Endodermal cell (in vitro differentiated cells): ENCODE measurements at regions not wholly inside any gene's neighbourhood (a gene's known extent, or its start where the extent isn't known, plus 50 kb on each side); places are given as distances from the start of the nearest gene placed in this dataset.

Experiments
- DNase-seq: peaks from one replicate; pipeline ENCODE4 v3.0.0-alpha.2; 2017
- H3K27ac ChIP-seq: 2 replicates; pipeline ENCODE4 v1.5.1; 2013; ENCODE audit warnings: mild to moderate bottlenecking, low read depth, low read length, moderate library complexity
- H3K27me3 ChIP-seq: 2 replicates; pipeline ENCODE4 v1.6.1; 2013; ENCODE audit warnings: mild to moderate bottlenecking, low read length, moderate library complexity; ENCODE audit not compliant: insufficient read depth, control insufficient read depth, poor library complexity, severe bottlenecking
- H3K36me3 ChIP-seq: 2 replicates; pipeline ENCODE4 v1.7.0; 2013; ENCODE audit warnings: mild to moderate bottlenecking, low read length, moderate library complexity; ENCODE audit not compliant: control insufficient read depth, insufficient read depth
- H3K4me1 ChIP-seq: one replicate; pipeline ENCODE4 v1.7.0; 2013; ENCODE audit warnings: low read length; ENCODE audit not compliant: control insufficient read depth, insufficient read depth
- H3K4me3 ChIP-seq: 2 replicates; pipeline ENCODE4 v1.5.1; 2013; ENCODE audit warnings: mild to moderate bottlenecking, low read length, moderate library complexity
- H3K9ac ChIP-seq: 2 replicates; pipeline ENCODE4 v1.6.1; 2013; ENCODE audit warnings: mild to moderate bottlenecking, low read length, moderate library complexity; ENCODE audit not compliant: poor library complexity, severe bottlenecking; ENCODE audit errors: extremely low read depth
- H3K9me3 ChIP-seq: 2 replicates; pipeline ENCODE4 v1.6.1; 2013; ENCODE audit warnings: mild to moderate bottlenecking, low read length, moderate library complexity; ENCODE audit not compliant: control insufficient read depth
- H3K27ac Mint-ChIP-seq: 2 replicates; pipeline ENCODE4 v1.8.0; 2020; ENCODE audit warnings: mixed read lengths
- H3K27me3 Mint-ChIP-seq: 2 replicates; pipeline ENCODE4 v1.8.0; 2021; ENCODE audit warnings: mild to moderate bottlenecking, mixed read lengths; ENCODE audit not compliant: insufficient read depth
- H3K36me3 Mint-ChIP-seq: 2 replicates; pipeline ENCODE4 v1.8.0; 2020; ENCODE audit warnings: low read depth, mixed read lengths
- H3K4me1 Mint-ChIP-seq: 2 replicates; pipeline ENCODE4 v1.8.0; 2020; ENCODE audit warnings: mixed read lengths
- H3K4me3 Mint-ChIP-seq: 2 replicates; pipeline ENCODE4 v1.8.0; 2020; ENCODE audit warnings: mild to moderate bottlenecking, moderate library complexity, mixed read lengths
- H3K9me3 Mint-ChIP-seq: 2 replicates; pipeline ENCODE4 v1.8.0; 2020; ENCODE audit warnings: mild to moderate bottlenecking, mixed read lengths
- WGBS, 2 experiments: methylation state at CpG; one replicate each; pipeline versions ENCODE4 v1.1.5 to v1.1.7; 2013; ENCODE audit warnings: missing lambda C conversion rate in 2 of 2, mixed read lengths in 1 of 2; ENCODE audit not compliant: insufficient coverage in 1 of 2, insufficient read length in 1 of 2; 5-methylcytosine and 5-hydroxymethylcytosine counted together
- TF ChIP-seq, protein P1 (sequence below): fragments of 200-600 bp; sonication (generic); conservative IDR thresholded peaks from 2 replicates; pipeline ENCODE4 v1.5.0; 2021; ENCODE audit warnings: antibody characterized with exemption, mild to moderate bottlenecking

GRCh38 chr21:35164380-35164779 is 115.3 kb upstream of the RUNX1 start:
- Mint-ChIP-seq H3K36me3 (no peaks in the 10 kb centered on the region), H3K4me3 (no peak overlapping the region), H3K4me1 (peaks cover 10% of the 10 kb centered on the region), H3K27ac (no peak overlapping the region), H3K27me3 (no peaks in the 10 kb centered on the region), H3K9me3 (no peaks in the 10 kb centered on the region)
- Histone ChIP-seq H3K4me1 (no peaks in the 10 kb centered on the region), H3K9ac (no peak overlapping the region), H3K27ac (no peak overlapping the region), H3K36me3 (no peaks in the 10 kb centered on the region), H3K9me3 (peaks cover 11% of the 10 kb centered on the region), H3K27me3 (no peaks in the 10 kb centered on the region), H3K4me3 (no peak overlapping the region)
- TF ChIP-seq, protein P1, sequence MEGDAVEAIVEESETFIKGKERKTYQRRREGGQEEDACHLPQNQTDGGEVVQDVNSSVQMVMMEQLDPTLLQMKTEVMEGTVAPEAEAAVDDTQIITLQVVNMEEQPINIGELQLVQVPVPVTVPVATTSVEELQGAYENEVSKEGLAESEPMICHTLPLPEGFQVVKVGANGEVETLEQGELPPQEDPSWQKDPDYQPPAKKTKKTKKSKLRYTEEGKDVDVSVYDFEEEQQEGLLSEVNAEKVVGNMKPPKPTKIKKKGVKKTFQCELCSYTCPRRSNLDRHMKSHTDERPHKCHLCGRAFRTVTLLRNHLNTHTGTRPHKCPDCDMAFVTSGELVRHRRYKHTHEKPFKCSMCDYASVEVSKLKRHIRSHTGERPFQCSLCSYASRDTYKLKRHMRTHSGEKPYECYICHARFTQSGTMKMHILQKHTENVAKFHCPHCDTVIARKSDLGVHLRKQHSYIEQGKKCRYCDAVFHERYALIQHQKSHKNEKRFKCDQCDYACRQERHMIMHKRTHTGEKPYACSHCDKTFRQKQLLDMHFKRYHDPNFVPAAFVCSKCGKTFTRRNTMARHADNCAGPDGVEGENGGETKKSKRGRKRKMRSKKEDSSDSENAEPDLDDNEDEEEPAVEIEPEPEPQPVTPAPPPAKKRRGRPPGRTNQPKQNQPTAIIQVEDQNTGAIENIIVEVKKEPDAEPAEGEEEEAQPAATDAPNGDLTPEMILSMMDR, result no peak
- no peak for DNase-seq
- 100% methylated on average over 1 to 2 of the region's 4 CpGs for WGBS, 2 experiments

- H3K4me3 Mint-ChIP-seq, result no peak overlapping the region
- Histone ChIP-seq H3K36me3 (no peaks in the 10 kb centered on the region), H3K4me1 (no peaks in the 10 kb centered on the region), H3K9ac (no peak overlapping the region), H3K9me3 (peaks cover 11% of the 10 kb centered on the region), H3K27me3 (no peaks in the 10 kb centered on the region), H3K27ac (no peak overlapping the region), H3K4me3 (no peak overlapping the region)
- 40 to 96% methylated on average over 1 to 3 of the region's 3 CpGs for WGBS, 2 experiments
- H3K9me3 Mint-ChIP-seq, result no peaks in the 10 kb centered on the region
- no peak for DNase-seq
- H3K36me3 Mint-ChIP-seq, result no peaks in the 10 kb centered on the region
- TF ChIP-seq, protein P1, result no peak
- peaks cover 2% of the 10 kb centered on the region for H3K4me1 Mint-ChIP-seq
- no peak overlapping the region for H3K27ac Mint-ChIP-seq
- no peaks in the 10 kb centered on the region for H3K27me3 Mint-ChIP-seq
Measured at GRCh38 chr21:35163411-35163810, 114.3 kb upstream of the RUNX1 start.

- peaks cover 3% of the 10 kb centered on the region for H3K9me3 Mint-ChIP-seq
Measured at GRCh38 chr21:35162831-35163230, 113.7 kb upstream of the RUNX1 start.

More at GRCh38 chr21:35162831-35163230, 113.7 kb upstream of the RUNX1 start:
- Histone ChIP-seq H3K9ac (no peak overlapping the region), H3K9me3 (peaks cover 14% of the 10 kb centered on the region), H3K4me3 (no peak overlapping the region), H3K4me1 (no peaks in the 10 kb centered on the region), H3K36me3 (no peaks in the 10 kb centered on the region), H3K27me3 (no peaks in the 10 kb centered on the region), H3K27ac (no peak overlapping the region)
- TF ChIP-seq, protein P1, result no peak
- H3K4me3 Mint-ChIP-seq, result no peak overlapping the region
- no peak overlapping the region for H3K27ac Mint-ChIP-seq
- no peaks in the 10 kb centered on the region for H3K27me3 Mint-ChIP-seq
- 81 to 93% methylated on average over 2 to 3 of the region's 3 CpGs for WGBS, 2 experiments
- H3K4me1 Mint-ChIP-seq, result no peaks in the 10 kb centered on the region
- no peak for DNase-seq
- H3K36me3 Mint-ChIP-seq, result no peaks in the 10 kb centered on the region
